Lung (tissue), 11 donors: ENCODE measurements at regions not wholly inside any gene's neighbourhood (a gene's known extent, or its start where the extent isn't known, plus 50 kb on each side); places are given as distances from the start of the nearest gene placed in this dataset.

Source experiments
- ATAC-seq: fragments of 200-7000 bp; cut with Tn5 transposase; one replicate; pipeline ENCODE4 v1.9.1; 2020; ENCODE audit warnings: moderate number of reproducible peaks; ENCODE audit not compliant: insufficient read depth, low FRiP score
- DNase-seq, 3 donors: peaks; one replicate each; pipeline ENCODE4 v3.0.0-alpha.2; 2013 to 2017
- H3K27ac ChIP-seq, 2 donors: one replicate each; pipeline ENCODE4 v1.5.1; 2013; ENCODE audit warnings: mild to moderate bottlenecking in 2 of 2, moderate library complexity in 2 of 2, control low read depth in 1 of 2, inconsistent platforms in 1 of 2, low read depth in 1 of 2, low read length in 1 of 2
- H3K27me3 ChIP-seq, 3 donors: one replicate each; pipeline ENCODE4 v1.5.1; 2013; ENCODE audit warnings: low read length in 2 of 3; ENCODE audit not compliant: control insufficient read depth in 3 of 3, insufficient read depth in 3 of 3
- H3K36me3 ChIP-seq, 4 donors: one replicate each; pipeline ENCODE4 v1.5.1; 2013; ENCODE audit warnings: low read length in 4 of 4, mild to moderate bottlenecking in 1 of 4, moderate library complexity in 1 of 4; ENCODE audit not compliant: control insufficient read depth in 4 of 4, insufficient read depth in 4 of 4
- H3K4me1 ChIP-seq, 5 donors: one replicate each; pipeline ENCODE4 v1.5.1; 2013; ENCODE audit warnings: low read length in 5 of 5, mild to moderate bottlenecking in 2 of 5, moderate library complexity in 1 of 5; ENCODE audit not compliant: control insufficient read depth in 5 of 5, insufficient read depth in 5 of 5
- H3K4me3 ChIP-seq: one replicate; pipeline ENCODE4 v1.5.1; 2013; ENCODE audit warnings: mild to moderate bottlenecking, control low read depth, moderate library complexity
- H3K9ac ChIP-seq, 2 donors: one replicate each; pipeline ENCODE4 v1.5.1; 2013; ENCODE audit warnings: low read length in 2 of 2, control low read depth in 1 of 2; ENCODE audit not compliant: insufficient read depth in 1 of 2
- H3K9me3 ChIP-seq, 4 donors: one replicate each; pipeline ENCODE4 v1.5.1; 2013; ENCODE audit warnings: low read length in 3 of 4, mild to moderate bottlenecking in 1 of 4, moderate library complexity in 1 of 4; ENCODE audit not compliant: control insufficient read depth in 4 of 4, insufficient read depth in 3 of 4
- WGBS, 2 donors: extraction: QIAGEN DNeasy Blood & Tissue Kit; methylation state at CpG; one replicate each; pipeline ENCODE4 v1.1.7; 2013; 5-methylcytosine and 5-hydroxymethylcytosine counted together
- TF ChIP-seq, protein P1 (sequence below): IDR thresholded peaks from 2 replicates; pipeline ENCODE4 v1.5.1; 2012; ENCODE audit warnings: mild to moderate bottlenecking; ENCODE audit errors: control extremely low read depth, extremely low read depth
- donor health status: control.
- donor health status: control.
- donor health status: Bipolar disorder and iron deficiency.
- donor health status: healthy.
- donor health status: DM: yes; HTN: yes; CAD: no.

GRCh38 chr6:84582997-84583396, 181.4 kb downstream of the TBX18 start:
- no peak overlapping the region for H3K9ac ChIP-seq
- peaks cover 0 to 5% (median 2%) of the 10 kb centered on the region in 4 donors for H3K9me3 ChIP-seq
- no peaks in the 10 kb centered on the region for H3K4me1 ChIP-seq
- no peaks in the 10 kb centered on the region for H3K36me3 ChIP-seq
- DNase-seq, result no peak
- 80 to 82% methylated on average over 2 of the region's 2 CpGs for WGBS, 2 donors
- H3K27me3 ChIP-seq, result no peaks in the 10 kb centered on the region
- TF ChIP-seq, protein P1, sequence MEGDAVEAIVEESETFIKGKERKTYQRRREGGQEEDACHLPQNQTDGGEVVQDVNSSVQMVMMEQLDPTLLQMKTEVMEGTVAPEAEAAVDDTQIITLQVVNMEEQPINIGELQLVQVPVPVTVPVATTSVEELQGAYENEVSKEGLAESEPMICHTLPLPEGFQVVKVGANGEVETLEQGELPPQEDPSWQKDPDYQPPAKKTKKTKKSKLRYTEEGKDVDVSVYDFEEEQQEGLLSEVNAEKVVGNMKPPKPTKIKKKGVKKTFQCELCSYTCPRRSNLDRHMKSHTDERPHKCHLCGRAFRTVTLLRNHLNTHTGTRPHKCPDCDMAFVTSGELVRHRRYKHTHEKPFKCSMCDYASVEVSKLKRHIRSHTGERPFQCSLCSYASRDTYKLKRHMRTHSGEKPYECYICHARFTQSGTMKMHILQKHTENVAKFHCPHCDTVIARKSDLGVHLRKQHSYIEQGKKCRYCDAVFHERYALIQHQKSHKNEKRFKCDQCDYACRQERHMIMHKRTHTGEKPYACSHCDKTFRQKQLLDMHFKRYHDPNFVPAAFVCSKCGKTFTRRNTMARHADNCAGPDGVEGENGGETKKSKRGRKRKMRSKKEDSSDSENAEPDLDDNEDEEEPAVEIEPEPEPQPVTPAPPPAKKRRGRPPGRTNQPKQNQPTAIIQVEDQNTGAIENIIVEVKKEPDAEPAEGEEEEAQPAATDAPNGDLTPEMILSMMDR, result no peak
- H3K4me3 ChIP-seq, result no peak overlapping the region
- no peak for ATAC-seq
- H3K27ac ChIP-seq, result no peak overlapping the region

DNA sequence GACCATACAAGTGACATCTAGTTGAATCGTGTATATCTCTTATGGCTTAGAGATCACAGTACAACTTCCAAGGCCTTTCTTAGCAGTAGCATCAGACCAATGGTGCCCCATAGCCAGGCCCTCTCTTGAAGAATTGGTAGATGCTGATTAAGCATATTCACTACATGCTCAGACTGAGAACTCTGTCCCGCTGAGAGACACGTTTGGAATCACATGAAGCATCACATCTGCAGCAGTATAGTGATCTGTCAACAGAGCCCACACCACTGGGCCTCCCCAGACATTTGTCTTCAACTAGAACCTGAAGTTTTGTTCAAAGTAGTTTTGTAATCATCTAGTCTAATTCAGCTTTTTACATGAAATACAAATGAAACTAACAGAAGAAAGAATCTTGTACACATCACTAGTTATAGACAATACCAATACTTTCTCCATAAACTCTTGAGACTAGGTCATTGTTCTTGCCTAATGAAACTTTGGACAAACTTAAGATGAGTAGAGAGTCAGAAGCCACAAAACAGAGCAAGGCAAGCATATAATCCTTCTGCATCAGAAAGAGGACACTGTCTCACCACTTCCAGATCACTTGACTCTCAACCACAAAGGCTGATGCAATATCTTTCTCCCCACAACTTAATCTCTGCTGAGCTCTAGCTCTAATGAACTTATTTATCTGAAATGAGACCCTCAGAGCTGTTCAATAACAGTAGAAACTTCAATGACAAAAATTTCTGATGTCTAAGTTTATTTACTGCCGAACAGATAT, 182.7 kb downstream of the TBX18 start:
- Histone ChIP-seq H3K4me1 (no peaks in the 10 kb centered on the region), H3K4me3 (no peak overlapping the region), H3K27me3 (no peaks in the 10 kb centered on the region), H3K27ac (no peak overlapping the region), H3K9ac (no peak overlapping the region), H3K36me3 (no peaks in the 10 kb centered on the region), H3K9me3 (peaks cover 0 to 5% (median 0%) of the 10 kb centered on the region in 4 donors)
- no peak for DNase-seq
- TF ChIP-seq, protein P1, result no peak
- WGBS, 2 donors, result 72 to 73% methylated on average over 4 of the region's 4 CpGs
- ATAC-seq, result no peak

DNA sequence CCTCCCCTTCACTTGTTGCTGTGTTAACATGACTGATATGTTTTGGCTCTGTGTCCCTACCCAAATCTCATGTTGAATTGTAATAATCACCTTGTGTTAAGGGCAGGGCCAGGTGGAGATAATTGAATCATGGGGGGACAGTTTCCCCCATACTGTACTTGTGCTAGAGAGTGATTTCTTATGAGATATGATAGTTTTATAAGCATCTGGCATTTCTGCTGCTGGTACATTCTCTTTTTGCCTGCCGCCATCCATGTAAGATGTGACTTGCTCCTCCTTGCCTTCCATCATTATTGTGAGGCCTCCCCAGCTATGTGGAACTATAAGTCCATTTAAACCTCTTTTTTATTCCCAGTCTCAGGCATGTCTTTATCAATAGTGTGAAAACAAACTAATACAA, 185.0 kb downstream of the TBX18 start:
- H3K4me1 ChIP-seq, result no peaks in the 10 kb centered on the region
- no peaks in the 10 kb centered on the region for H3K36me3 ChIP-seq
- H3K9ac ChIP-seq, result no peak overlapping the region
- H3K27ac ChIP-seq, result no peak overlapping the region
- DNase-seq (no peak), ATAC-seq (no peak)
- H3K4me3 ChIP-seq, result no peak overlapping the region
- H3K27me3 ChIP-seq, result no peaks in the 10 kb centered on the region
- WGBS, 2 donors, result 0% methylated on average over 1 of the region's 1 CpG
- TF ChIP-seq, protein P1, result no peak
- H3K9me3 ChIP-seq, result peaks cover 0 to 5% (median 0%) of the 10 kb centered on the region in 4 donors

- H3K36me3 ChIP-seq, result no peaks in the 10 kb centered on the region
- ATAC-seq (no peak), DNase-seq (no peak)
- no peaks in the 10 kb centered on the region for H3K27me3 ChIP-seq
- no peak overlapping the region for H3K4me3 ChIP-seq
- peaks cover 0 to 5% (median 0%) of the 10 kb centered on the region in 4 donors for H3K9me3 ChIP-seq
- TF ChIP-seq, protein P1, result no peak
- H3K27ac ChIP-seq, result no peak overlapping the region
- no peak overlapping the region for H3K9ac ChIP-seq
- no peaks in the 10 kb centered on the region for H3K4me1 ChIP-seq
Measured at GRCh38 chr6:84576029-84576428, 188.4 kb downstream of the TBX18 start.
